MM.1S (cell line): ENCODE measurements at regions not wholly inside any gene's neighbourhood (a gene's known extent, or its start where the extent isn't known, plus 50 kb on each side); places are given as distances from the start of the nearest gene placed in this dataset.

Source experiments
- CTCF ChIP-seq: fragments of 300-600 bp; sonication (generic); IDR thresholded peaks from 2 replicates; pipeline ENCODE4 v1.5.1; 2016; ENCODE audit warnings: antibody characterized with exemption, low read length, mixed read lengths
- EZH2 ChIP-seq: fragments of 300-600 bp; sonication (generic); optimal IDR thresholded peaks from 2 replicates; pipeline ENCODE3; 2017; ENCODE audit warnings: low read depth, mild to moderate bottlenecking, antibody characterized with exemption, low read length, mixed read lengths

DNA sequence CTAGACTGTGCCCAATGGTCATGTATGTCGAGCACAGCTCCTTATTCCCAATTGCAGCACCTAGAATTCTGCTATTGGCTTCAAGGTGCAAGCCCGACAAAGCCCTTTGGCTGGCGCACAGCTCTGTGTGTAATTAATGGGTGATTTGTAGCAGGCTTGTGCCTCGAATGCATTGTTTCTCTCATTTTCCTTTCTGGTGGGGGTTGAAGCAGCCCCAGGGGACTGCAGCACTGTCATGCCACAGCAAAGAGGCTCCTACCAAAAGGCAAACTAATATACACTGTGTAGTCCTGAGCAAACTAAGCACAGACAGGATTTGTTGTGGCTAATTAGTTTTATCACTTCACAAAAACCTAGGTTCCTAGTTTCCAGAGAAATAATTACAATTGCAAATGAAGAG lies 898.7 kb downstream of the UQCRFS1 start:
- TF ChIP-seq CTCF (no peak), EZH2 (no peak)
